Stimulated activated CD4-positive, alpha-beta T cell treated with anti-CD3 and anti-CD28 coated beads, TNF-alpha, amount 100 ng/mL, for 48 hours (primary cell): ENCODE measurements at regions not wholly inside any gene's neighbourhood (a gene's known extent, or its start where the extent isn't known, plus 50 kb on each side); places are given as distances from the start of the nearest gene placed in this dataset.
"Not testable (repeated sequence)": the region's sequence is repeated elsewhere in the genome, so short reads cannot be mapped to it uniquely, and the experiment has no call there.

Experiments
- DNase-seq, 3 donors: peaks; one replicate each; pipeline ENCODE4 v3.0.0-alpha.2; 2020; ENCODE audit warnings: low read depth in 3 of 3

GRCh38 chr6:105726902-105727655 is 324.2 kb upstream of the PREP start:
- no peak for DNase-seq

- DNase-seq: no peak
Measured at GRCh38 chr6:105714846-105715245, 312.0 kb upstream of the PREP start.

- no peak for DNase-seq
Measured at GRCh38 chr6:105713474-105714118, 310.7 kb upstream of the PREP start.

- DNase-seq: no peak
Measured at GRCh38 chr6:105711216-105711615, 308.3 kb upstream of the PREP start.

GRCh38 chr6:105705608-105706007 is 302.7 kb upstream of the PREP start:
- no peak for DNase-seq

GRCh38 chr6:105695461-105695860 is 292.6 kb upstream of the PREP start:
- no peak for DNase-seq

GRCh38 chr6:105692613-105693215 is 289.8 kb upstream of the PREP start:
- no peak for DNase-seq

- no peak for DNase-seq
Measured at GRCh38 chr6:105691971-105692370, 289.1 kb upstream of the PREP start.

GRCh38 chr6:105691081-105691480 is 288.2 kb upstream of the PREP start:
- DNase-seq: no peak

GRCh38 chr6:105688573-105688972 is 285.7 kb upstream of the PREP start:
- no peak for DNase-seq

GRCh38 chr6:105686793-105687192 is 283.9 kb upstream of the PREP start:
- DNase-seq: not testable (repeated sequence)

GRCh38 chr6:105681061-105681460 is 278.2 kb upstream of the PREP start:
- DNase-seq: no peak

GRCh38 chr6:105680131-105680530 is 277.2 kb upstream of the PREP start:
- DNase-seq: no peak

- no peak for DNase-seq
Measured at GRCh38 chr6:105678516-105678915, 275.6 kb upstream of the PREP start.

- DNase-seq: no peak
Measured at GRCh38 chr6:105677671-105678475, 275.0 kb upstream of the PREP start.

- DNase-seq: no peak
Measured at GRCh38 chr6:105676857-105677256, 274.0 kb upstream of the PREP start.

GRCh38 chr6:105675715-105676397 is 273.0 kb upstream of the PREP start:
- DNase-seq: no peak

GRCh38 chr6:105672856-105673538 is 270.1 kb upstream of the PREP start:
- DNase-seq: not testable (repeated sequence)

- no peak for DNase-seq
Measured at GRCh38 chr6:105669232-105669631, 266.4 kb upstream of the PREP start.

- no peak for DNase-seq
Measured at GRCh38 chr6:105667056-105667455, 264.2 kb upstream of the PREP start.

- DNase-seq: no peak
Measured at GRCh38 chr6:105664931-105665330, 262.0 kb upstream of the PREP start.
